ENCODE measurements at regions not wholly inside any gene's neighbourhood (a gene's known extent, or its start where the extent isn't known, plus 50 kb on each side); places are given as distances from the start of the nearest gene placed in this dataset.

DNA sequence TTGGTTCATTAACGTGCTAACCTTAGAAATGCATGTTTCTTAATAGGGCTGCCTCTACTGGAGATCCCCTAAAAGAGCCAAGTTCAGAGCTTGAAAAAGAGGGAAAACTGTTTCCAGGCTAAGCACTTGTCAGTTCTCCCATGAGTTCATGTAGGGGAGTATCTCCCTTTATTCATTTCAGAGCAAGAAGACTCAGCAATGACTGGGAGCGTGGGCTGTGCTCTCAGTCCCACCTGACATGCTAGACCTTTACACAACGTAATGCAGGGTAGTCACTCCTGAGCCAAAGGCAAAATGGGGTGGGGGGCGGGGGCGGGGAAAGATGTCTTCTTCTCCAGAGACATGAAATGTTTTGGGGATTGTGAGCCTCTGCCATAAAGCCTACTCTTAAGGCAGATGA, 420.1 kb upstream of the MCTP2 start:
- H3K9me3 ChIP-seq, result no peaks in the 10 kb centered on the region
- H3K4me1 ChIP-seq, result peaks cover 5 to 19% (median 8%) of the 10 kb centered on the region in 3 donors
- no peak for DNase-seq
- no peak overlapping the region for H3K27ac ChIP-seq
- intact Hi-C loops (cut with DNase I), result no loop called here
- no peak overlapping the region for H3K4me3 ChIP-seq
- WGBS, 2 donors, result 49 to 53% methylated on average over 3 of the region's 5 CpGs
- H3K36me3 ChIP-seq, result no peaks in the 10 kb centered on the region
- TF ChIP-seq, protein P1, sequence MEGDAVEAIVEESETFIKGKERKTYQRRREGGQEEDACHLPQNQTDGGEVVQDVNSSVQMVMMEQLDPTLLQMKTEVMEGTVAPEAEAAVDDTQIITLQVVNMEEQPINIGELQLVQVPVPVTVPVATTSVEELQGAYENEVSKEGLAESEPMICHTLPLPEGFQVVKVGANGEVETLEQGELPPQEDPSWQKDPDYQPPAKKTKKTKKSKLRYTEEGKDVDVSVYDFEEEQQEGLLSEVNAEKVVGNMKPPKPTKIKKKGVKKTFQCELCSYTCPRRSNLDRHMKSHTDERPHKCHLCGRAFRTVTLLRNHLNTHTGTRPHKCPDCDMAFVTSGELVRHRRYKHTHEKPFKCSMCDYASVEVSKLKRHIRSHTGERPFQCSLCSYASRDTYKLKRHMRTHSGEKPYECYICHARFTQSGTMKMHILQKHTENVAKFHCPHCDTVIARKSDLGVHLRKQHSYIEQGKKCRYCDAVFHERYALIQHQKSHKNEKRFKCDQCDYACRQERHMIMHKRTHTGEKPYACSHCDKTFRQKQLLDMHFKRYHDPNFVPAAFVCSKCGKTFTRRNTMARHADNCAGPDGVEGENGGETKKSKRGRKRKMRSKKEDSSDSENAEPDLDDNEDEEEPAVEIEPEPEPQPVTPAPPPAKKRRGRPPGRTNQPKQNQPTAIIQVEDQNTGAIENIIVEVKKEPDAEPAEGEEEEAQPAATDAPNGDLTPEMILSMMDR (IDR thresholded peaks at IDR 0.05), result no peak
- no peak for TF ChIP-seq POLR2A (IDR thresholded peaks at IDR 0.05)
- H3K27me3 ChIP-seq, result no peaks in the 10 kb centered on the region

DNA sequence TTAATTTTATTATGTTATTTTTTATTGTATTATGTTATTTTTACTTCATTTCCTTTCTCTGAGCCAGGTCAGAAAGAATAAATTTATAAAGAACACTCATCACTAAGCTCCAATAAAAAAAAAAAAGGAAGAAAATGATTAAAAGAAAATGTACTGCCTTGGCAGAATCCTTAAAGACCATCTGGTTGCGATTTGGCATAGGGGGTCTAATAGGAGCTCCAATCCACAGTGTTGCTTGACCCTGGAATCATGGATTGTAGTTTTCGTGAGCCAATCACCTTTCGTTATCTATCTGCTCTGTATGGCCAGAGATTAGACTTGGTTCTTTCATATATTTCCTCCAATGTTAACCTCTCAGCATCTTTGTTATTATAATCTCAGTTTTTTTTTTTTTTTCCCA, 421.8 kb upstream of the MCTP2 start:
- 85 to 96% methylated on average over 3 of the region's 3 CpGs for WGBS, 2 donors
- H3K36me3 ChIP-seq, result no peaks in the 10 kb centered on the region
- H3K27me3 ChIP-seq, result no peaks in the 10 kb centered on the region
- DNase-seq, result no peak
- no peak overlapping the region for H3K4me3 ChIP-seq
- no peak overlapping the region for H3K27ac ChIP-seq
- H3K9me3 ChIP-seq, result no peaks in the 10 kb centered on the region
- TF ChIP-seq, protein P1 (IDR thresholded peaks at IDR 0.05), result no peak
- TF ChIP-seq POLR2A (IDR thresholded peaks at IDR 0.05), result no peak
- intact Hi-C loops (cut with DNase I), result no loop called here
- peaks cover 5 to 19% (median 8%) of the 10 kb centered on the region in 3 donors for H3K4me1 ChIP-seq

DNA sequence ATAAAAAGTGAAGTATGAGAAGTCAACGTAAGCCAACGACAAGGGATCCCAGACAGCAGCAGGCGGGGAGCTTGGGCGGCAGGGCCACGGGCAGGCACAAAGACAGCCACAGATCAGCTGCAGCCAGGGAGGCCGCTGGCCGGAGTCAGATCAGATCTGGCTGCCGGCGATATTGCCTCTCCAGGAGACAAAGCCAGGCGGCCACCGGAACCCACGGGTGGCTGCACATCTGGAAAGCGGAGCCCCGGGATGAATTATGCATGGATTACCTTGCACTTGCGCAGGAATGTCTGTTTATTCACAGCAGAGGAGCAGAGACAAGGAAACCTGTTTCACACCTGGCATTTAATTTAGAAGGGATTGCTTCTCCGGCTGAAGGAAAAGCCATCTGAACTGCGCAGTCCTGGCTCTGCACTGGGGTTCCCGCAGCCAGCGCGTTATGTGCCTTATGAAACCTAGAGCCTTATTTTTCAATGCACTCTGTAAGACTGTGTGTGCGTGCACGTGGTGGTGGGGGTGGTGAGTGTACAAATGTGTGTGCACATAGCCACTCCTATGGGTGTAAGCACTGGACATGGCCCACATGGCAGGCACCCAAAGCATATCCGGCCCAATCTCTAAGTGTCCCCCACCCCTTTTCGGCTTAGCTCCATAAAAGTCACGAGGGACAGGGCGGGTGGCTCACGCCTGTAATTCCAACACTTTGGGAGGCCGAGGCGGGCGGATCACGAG, 427.8 kb upstream of the MCTP2 start:
- Histone ChIP-seq H3K36me3 (no peaks in the 10 kb centered on the region), H3K4me1 (peaks cover 0 to 25% (median 0%) of the 10 kb centered on the region in 3 donors), H3K27ac (peak overlapping the region in 2 of 4 donors; percentile 7 to 27), H3K9me3 (no peaks in the 10 kb centered on the region), H3K27me3 (no peaks in the 10 kb centered on the region), H3K4me3 (peak overlapping the region in 1 of 4 donors; percentile 2)
- 71 to 86% methylated on average over 21 to 27 of the region's 31 CpGs for WGBS, 2 donors
- TF ChIP-seq, protein P1 (IDR thresholded peaks at IDR 0.05), result no peak
- no peak for TF ChIP-seq POLR2A (IDR thresholded peaks at IDR 0.05)
- no peak for DNase-seq
- intact Hi-C loops (cut with DNase I), result no loop called here

DNA sequence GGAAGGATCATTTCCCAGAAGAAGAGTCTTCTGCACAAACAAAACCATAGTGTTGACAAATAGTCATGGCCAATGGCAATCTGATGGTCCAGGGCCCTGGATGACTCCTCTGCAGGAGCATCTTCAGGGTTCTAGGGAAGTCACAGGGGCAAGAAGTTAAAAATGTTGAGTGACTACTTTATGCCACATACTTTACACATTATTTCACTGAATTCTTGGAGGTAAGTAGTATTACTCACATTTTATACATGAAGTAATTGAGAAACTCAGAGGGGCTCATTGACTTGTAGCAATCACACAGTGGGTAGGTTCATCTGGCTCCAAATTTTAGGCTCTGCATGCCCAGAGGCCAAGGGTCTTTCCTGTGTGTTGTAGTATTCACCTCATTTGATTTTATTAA, 430.2 kb upstream of the MCTP2 start:
- DNase-seq, result no peak
- no peak overlapping the region for H3K27ac ChIP-seq
- H3K36me3 ChIP-seq, result no peaks in the 10 kb centered on the region
- intact Hi-C loops (cut with DNase I), result no loop called here
- H3K27me3 ChIP-seq, result no peaks in the 10 kb centered on the region
- H3K9me3 ChIP-seq, result no peaks in the 10 kb centered on the region
- no peak overlapping the region for H3K4me3 ChIP-seq
- no peak for TF ChIP-seq POLR2A (IDR thresholded peaks at IDR 0.05)
- TF ChIP-seq, protein P1 (IDR thresholded peaks at IDR 0.05), result no peak
- peaks cover 0 to 25% (median 0%) of the 10 kb centered on the region in 3 donors for H3K4me1 ChIP-seq

DNA sequence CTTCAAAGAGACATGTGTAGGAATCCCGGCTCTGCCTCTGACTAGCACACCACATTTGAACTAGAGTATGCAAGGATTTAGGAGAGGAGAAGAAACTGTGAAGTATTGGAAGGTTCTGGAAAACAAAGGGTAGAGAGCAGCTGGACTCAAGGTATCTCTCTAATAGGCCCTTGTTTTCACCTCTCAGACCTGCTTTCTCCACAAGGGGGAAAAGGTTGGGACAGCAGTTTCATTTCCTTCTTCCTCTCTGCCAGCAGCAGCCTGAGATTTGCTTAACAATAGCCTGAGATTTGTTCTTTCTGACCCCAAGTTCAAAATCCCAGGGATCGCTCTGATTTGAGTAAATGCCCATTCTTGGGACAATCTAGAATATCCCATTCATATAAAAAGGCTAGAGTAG, 430.6 kb upstream of the MCTP2 start:
- no peaks in the 10 kb centered on the region for H3K36me3 ChIP-seq
- no peaks in the 10 kb centered on the region for H3K9me3 ChIP-seq
- no peak for DNase-seq
- intact Hi-C loops (cut with DNase I), result no loop called here
- H3K4me3 ChIP-seq, result no peak overlapping the region
- H3K4me1 ChIP-seq, result peaks cover 0 to 25% (median 0%) of the 10 kb centered on the region in 3 donors
- H3K27me3 ChIP-seq, result no peaks in the 10 kb centered on the region
- 80 to 83% methylated on average over 2 of the region's 2 CpGs for WGBS, 2 donors
- H3K27ac ChIP-seq, result no peak overlapping the region
- TF ChIP-seq, protein P1 (IDR thresholded peaks at IDR 0.05), result peak in 1 of 6 experiments; percentile 29
- no peak for TF ChIP-seq POLR2A (IDR thresholded peaks at IDR 0.05)
